ENCODE measurements at regions not wholly inside any gene's neighbourhood (a gene's known extent, or its start where the extent isn't known, plus 50 kb on each side); places are given as distances from the start of the nearest gene placed in this dataset.

- TF ChIP-seq CTCF (conservative IDR thresholded peaks at IDR 0.05) (no peak), ZFX (IDR thresholded peaks at IDR 0.05) (no peak)
Measured at GRCh38 chr9:79301551-79302391, 270.0 kb upstream of the TLE4 start.
